22Rv1 (cell line): ENCODE measurements at regions not wholly inside any gene's neighbourhood (a gene's known extent, or its start where the extent isn't known, plus 50 kb on each side); places are given as distances from the start of the nearest gene placed in this dataset.

ENCODE experiments used
- CTCF ChIP-seq: fragments of 450-650 bp; IDR thresholded peaks from 2 replicates; pipeline ENCODE4 v1.5.1; 2017; ENCODE audit warnings: mild to moderate bottlenecking
- ZFX ChIP-seq: fragments of 450-650 bp; IDR thresholded peaks from 2 replicates; pipeline ENCODE4 v1.6.1; 2017; ENCODE audit warnings: antibody characterized with exemption, borderline replicate concordance

GRCh38 chr7:16365952-16366351 lies 55.4 kb downstream of the CRPPA start:
- TF ChIP-seq CTCF (no peak), ZFX (no peak)
